HG02759 (cell line): ENCODE measurements at regions not wholly inside any gene's neighbourhood (a gene's known extent, or its start where the extent isn't known, plus 50 kb on each side); places are given as distances from the start of the nearest gene placed in this dataset.
"Not testable (repeated sequence)": the region's sequence is repeated elsewhere in the genome, so short reads cannot be mapped to it uniquely, and the experiment has no call there.

Experiments used
- ATAC-seq: cut with Tn5 transposase; IDR thresholded peaks from one replicate; pipeline ENCODE4 v1.9.1; 2021; ENCODE audit warnings: mild to moderate bottlenecking, moderate library complexity; ENCODE audit not compliant: unreplicated experiment

DNA sequence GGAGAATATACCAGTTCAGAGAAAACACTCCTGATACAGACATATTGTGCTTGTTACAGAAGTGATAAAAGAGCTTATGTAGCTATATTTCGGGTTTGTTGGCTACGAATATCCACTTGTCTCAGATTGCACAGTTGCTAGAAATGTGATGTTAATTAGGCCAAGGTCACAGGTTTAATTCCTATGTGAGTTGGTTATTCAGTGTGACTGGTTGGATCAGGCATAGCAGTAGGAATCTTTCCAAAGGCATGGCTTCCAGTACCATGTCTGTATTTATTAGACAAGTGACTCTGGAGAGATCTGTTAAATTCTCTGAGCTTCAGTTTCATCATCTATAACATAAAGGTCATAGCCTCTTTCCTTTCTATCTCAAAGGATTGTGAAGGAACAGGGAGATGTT is 152.7 kb upstream of the KITLG start:
- no peak for ATAC-seq

DNA sequence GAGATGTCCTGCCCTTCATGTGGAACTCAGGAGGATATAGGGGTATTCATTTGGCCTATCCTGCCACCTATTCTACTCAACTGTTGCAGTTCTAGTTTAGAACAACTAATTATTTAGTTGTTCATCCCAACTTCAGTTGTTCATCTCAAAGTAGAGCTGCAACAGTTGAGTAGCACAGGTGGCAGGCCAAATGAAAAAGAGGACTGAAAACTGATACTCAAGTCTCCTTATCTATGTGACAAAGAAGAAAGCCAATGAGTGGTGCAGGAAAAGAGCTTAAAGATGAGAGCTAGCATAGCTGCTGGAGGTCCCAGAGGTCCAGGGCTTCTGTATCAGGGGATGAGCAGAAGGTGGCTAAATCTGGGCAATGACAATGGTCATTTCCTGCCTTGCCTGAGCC is 148.9 kb upstream of the KITLG start:
- ATAC-seq, result no peak

DNA sequence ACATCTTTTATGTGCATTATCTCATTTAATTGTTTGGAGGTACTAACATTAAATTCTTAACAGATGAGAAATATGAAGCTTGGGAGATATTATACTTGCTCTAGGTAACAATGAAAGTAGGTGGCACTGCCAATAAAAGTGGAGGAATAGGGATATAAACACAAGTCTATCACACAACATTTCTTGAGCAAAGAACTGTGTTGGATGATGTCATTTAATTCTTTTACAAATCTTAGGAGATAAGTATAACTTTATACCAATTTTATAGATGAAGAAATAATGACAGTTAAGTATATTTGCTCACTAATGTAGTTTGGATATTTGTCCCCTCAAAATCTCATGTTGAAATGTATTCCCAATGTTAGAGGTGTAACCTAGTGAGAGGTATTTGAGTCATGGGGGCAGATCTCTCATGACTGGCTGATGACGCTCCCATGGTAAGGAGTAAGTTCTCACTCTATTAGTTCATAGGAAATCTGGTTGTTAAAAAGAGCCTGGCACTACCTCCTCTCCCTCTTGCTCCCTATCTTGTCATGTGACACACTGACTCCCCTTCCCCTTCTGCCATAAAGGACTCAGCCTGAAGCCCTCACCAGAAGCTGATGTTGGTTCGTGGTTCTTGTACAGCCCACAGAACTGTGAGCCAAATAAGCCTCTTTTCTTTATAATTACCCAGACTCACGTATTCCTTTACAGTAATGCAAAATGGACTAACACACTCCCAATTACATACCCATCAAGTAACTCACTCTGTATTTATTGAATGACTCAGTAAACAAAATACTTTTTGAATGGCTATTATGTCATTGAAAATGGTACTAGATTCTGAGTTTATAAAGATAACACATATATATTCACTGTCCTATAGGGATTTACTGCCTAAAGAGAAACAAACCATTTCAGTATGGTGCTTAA is 146.8 kb upstream of the KITLG start:
- no peak for ATAC-seq

DNA sequence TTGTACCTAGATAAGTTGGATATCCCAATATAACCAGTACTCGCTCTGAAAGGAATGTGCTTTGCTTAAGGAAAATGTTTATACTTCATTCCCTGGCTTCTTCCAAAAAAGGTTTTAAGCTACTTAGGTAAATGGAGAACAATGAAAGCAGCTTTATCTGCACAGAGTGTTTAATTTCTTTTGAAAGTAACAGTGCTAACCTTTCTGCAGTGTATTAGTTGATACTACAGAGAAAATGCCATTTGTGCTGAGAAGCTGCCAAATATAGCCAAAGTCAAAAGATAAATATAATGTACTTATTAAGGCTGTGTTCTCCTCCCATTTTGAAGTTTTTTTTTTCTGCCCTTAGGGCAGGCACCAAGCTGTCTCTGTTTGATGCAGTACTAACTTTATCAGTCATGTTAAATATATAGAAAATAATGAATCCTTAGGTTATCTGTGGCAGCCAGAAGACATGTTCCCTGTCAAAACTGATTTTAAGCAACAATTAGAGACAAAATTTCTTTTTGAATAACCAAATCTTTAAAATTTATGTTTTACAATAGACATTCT is 145.4 kb upstream of the KITLG start:
- no peak for ATAC-seq

DNA sequence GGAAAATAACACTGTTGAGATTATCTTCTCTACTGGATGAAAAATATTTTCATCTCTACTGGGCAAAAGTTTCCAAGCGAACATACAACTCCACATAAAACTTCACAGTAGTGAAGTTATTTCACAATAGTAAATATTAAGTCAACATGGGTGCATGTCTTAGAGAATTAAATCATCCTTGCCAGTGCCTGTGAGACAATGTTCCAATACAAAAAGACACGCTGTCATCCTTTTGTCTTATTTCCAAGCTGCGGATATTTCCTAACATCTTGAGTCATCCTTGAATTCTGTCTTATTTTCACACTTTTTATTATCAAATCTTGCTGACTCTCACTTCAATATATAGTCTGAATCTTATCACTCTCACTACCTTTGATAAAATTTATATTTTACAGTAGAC is 142.9 kb upstream of the KITLG start:
- ATAC-seq, result no peak

DNA sequence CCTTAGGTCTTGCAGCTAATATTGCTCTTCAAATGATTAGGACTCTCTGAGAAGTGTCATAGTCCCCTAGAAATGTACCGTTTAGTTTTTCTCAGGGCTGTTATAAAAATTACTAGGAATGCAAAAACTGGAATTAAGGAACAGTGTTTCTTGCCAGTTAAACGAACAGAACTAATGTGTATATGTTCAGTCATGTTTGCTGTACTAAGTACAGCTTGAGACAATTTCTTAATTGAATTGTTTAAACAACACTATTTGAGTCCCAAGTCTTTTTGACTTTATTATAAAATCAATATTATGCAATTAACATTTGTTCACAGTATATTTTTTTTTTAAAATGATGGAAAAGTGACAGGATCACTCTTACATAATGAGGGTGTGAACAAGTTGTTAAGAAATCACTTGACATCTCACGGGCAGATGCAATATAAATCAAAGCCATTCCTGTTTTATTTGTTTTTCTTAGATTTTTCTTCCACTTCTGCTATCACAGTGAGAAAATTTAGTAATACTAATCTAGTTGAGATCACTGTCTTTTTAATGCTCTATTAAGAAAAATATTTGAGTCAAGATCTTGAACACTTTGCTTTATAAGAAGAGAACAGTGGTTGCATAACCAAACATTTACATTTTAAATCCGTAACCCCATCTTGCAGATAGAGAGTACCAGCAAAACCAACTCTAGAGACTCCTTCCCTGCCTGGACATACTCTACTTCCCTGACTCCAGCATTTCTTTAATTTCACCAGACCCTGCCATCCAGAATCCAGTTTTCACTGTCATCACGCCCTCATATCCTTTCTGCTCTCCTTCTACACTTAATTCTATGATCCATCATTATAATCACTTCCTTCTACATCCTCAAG is 140.7 kb upstream of the KITLG start:
- ATAC-seq, result no peak

DNA sequence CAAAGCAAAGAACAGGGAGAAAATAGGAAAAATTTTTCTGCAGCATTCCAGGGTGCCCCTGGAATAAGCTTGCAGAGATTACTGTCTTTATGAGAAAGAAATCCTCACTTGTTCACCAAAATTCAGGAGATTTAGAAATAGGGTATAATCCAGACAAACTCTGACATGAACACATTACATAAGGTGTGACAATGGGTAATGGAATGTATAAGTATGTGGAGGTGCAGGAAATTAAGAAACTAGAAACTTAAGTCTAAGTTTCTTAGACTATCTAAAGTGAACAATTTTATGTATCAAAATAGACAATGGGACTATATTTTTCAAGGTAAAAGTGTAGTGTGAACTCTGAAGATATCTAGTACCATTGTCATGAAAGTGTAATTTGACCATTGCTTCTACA is 140.0 kb upstream of the KITLG start:
- no peak for ATAC-seq

DNA sequence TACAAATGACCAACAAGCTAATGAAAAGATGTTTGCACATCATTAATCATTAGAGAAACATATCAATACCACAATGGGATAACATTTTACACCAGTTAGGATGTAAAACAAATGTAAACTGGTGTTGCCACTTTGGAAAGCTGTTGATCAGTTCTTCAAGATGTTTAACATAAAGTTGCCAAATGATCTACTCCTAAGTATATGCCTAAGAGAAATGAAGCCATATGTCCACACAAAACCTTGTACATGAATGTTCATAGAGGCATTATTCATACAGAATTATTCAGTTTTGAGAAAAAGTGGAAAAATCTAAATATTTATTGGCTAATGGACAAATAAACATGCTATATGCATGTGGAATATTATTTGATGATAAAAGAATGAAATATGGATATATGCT is 136.9 kb upstream of the KITLG start:
- no peak for ATAC-seq

DNA sequence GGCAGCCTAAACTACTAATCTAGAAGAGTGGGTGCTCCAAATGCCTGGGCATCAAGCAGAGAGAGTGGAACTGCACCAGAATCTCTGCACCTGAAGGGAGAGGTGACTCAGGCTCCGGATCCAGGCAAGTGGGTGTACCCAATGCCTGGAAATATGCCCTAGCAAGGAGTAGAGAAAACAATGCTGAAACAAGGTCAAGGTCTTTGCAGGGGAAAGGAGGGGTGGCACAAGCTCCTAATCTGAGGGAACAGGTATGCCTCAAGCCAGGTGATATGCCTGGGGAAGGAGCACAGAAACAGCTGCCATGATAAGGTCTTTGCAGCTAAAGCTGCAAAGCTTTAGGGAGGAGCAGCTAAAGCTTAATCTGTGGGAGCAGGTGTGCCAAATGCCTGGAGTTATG is 136.0 kb upstream of the KITLG start:
- ATAC-seq, result no peak

DNA sequence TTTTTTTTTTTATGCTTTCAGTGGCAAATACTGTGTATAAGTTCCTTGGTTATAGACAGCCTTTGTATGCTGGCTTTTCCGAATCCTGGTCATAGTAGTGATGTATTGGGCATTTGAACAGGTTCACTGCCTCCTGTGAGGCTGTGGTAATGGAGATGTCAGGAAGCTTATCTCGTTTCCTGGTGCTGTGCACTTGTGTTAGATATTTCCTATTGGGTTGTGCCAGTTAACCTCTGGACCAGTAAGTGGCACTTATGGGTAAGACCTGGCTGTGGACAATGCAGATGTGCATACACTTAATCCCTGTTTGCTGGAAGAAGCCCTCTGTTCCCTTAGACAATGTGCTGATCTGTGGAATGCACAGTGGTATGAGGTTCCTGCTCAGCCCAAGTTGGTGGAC is 135.4 kb upstream of the KITLG start:
- no peak for ATAC-seq

DNA sequence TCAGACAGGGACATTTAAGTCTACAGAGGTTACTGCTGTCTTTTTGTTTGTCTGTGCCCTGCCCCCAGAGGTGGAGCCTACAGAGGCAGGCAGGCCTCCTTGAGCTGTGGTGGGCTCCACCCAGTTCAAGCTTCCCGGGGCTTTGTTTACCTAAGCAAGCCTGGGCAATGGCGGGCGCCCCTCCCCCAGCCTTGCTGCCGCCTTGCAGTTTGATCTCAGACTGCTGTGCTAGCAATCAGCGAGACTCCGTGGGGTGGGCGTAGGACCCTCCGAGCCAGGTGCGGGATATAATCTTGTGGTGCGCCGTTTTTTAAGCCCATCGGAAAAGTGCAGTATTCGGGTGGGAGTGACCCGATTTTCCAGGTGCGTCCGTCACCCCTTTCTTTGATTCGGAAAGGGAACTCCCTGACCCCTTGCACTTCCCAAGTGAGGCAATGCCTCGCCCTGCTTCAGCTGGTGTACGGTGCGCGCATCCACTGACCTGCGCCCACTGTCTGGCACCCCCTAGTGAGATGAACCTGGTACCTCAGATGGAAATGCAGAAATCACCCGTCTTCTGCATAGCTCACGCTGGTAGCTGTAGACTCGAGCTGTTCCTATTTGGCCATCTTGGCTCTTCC is 134.1 kb upstream of the KITLG start:
- not testable (repeated sequence) for ATAC-seq

DNA sequence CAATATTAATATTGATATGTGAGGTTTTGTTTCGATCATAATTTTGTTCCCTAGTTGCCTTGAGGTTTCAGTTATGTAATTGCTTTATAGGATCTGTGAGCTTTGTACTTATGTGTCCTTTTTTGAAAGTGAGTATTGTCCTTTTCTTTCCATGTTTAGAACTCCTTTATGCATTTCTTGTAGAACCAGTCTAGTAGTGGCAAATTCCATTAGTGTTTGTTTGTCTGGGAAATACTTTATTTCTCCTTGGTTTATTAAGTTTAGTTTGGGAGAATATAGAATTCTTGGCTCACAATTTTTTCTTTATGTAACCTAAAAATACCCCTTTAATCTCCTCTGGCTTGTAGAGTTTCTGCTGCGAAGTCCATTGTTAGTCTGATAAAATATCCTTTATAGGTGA is 127.5 kb upstream of the KITLG start:
- no peak for ATAC-seq

DNA sequence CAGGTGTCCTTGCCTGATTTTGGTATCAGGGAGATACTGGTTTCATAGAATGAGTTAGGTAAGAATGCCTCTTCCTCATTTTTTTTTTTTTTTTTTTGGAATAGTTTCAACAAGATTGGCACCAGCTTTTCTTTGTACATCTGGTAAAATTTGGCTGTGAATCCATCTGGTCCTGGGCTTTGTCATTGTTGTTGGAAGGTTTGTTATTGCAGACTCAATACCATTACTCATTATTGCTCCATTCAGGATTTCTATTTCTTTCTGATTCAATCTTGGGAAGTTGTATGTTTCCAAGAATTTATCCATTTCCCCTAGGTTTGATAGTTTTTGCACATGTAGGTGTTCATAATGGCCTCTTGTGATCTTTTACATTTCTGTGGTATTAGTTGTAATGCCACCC is 126.0 kb upstream of the KITLG start:
- ATAC-seq, result no peak

DNA sequence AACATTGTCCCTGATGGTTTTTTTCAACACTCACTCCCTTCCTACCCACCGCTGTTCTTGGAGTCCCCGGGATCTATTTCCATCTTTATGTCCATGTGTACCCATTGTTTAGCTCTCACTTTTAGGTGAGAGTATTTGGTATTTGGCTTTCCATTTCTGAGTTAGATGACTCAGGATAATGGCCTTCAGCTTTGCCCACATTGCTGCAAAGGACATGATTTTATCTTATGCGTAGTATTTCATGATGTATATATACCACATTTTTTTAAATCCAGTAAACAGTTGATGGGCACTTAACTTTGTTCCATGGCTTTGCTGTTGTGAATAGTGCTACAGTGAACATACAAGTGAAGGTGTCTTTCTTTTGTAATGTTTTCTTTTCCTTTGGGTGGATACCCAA is 123.5 kb upstream of the KITLG start:
- ATAC-seq, result no peak

DNA sequence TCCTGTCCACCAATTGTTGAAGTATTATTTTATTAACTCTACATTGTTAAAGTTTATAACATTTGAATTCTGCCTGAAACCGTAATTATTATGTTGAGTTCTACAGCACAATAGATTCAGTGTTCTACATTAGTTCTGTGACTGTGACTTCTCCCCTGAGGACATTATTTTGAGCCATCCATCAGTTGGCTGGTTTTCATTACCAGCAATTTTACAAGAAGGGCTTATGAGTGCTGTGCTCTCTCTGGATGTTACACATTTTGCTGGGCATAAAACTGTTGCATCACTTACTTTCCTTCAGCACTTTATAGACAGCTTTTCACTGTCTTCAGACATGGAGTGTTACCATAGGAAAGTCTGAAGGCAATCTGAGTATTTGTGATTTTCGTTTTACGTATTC is 118.2 kb upstream of the KITLG start:
- ATAC-seq, result no peak

DNA sequence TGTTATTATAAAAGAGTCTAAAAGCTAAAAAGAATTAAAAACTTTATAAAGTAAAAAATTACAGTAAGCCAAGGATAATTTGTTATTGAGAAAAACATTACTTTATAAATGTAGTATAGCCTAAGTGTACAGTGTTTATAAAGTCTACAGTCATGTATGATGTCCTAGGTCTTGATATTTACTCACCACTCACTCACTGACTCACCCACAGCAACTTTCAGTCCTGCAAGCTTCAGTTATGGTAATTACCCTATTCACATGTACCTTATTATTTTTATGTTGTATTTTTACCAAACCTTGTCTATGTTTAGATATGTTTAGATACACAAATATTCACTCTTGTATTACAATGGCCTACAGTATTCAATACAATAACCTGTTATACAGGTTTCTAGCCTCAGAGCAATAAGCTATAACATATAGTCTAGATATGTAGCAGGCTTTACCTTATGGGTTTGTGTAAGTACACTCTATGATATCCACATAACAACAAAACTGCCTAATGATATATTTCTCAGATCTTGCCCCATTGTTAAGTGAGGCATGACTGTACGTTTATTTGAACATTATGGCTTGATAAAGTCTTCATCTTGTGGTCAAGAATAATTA is 113.7 kb upstream of the KITLG start:
- ATAC-seq, result no peak

DNA sequence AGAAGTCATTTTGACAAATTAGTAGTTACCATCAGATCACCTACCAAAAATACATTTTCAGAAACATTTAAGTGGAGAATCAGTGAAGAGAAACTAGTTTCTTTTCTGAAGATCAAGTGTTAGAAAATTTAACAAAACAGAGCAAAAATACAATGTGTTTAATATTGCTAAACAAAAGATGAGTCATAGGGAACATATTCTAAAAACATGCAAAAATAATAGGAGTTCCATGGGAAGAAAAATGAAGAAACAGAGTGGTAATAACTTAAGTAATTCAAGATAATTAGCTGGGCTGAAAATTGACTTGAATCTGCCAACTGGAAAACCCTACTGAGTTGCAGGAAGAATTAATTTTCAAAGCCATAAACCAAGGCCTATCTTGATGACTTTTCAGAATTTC is 111.5 kb upstream of the KITLG start:
- no peak for ATAC-seq

DNA sequence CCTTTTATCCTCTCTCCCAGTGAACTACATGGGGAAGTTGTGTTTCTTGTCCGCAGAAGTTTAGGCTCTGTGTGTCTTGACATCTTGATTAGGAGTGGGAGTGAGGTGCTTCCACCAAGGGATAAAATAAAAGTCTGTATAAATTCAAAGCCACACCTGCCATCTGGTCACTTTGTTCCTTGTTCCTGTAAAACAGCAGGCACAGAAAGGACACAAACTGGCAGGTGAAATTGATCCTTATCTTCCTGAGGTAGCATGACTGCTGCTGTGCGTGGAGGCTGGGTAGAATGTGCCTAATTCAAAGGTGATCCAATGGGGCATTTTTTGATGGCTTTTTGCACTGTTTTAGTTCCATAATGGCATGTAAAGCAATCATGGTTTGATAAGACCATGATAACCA is 104.3 kb upstream of the KITLG start:
- ATAC-seq, result no peak

DNA sequence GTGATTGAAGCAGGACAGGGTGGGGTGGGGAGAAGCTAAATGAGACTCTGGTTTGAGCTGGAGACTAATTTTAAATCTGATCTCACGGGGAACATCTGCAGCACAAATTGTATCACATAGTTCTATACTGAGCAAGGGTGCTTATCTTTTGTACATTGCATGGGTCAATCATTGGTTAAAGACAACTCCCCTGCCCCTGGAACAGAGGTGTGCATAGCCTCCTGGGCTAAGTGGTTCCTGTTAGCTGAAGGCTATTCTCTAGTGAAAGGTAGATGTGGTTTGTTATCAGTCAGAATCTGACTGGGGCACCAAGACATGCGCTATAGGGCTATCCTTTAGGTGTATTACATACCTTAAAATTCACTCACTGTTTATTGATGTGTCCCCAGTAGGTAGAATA is 103.9 kb upstream of the KITLG start:
- ATAC-seq, result no peak

DNA sequence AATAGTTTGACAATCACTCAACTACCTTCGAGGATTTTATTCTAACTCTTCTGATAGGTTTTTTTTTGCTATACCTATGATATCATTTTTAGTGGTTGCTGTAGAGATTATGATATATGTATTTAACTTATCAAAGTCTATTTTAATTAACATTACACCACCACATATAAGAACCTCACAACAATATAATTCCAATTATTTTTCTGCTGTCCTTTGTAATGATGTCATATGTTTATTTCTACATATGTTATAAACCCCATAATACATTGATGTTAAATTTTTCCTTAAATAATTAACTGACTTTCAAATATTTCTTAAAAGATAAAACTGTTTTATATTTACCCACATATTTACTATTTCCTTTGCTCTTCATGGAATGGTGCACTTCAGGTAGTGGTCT is 103.4 kb upstream of the KITLG start:
- no peak for ATAC-seq

DNA sequence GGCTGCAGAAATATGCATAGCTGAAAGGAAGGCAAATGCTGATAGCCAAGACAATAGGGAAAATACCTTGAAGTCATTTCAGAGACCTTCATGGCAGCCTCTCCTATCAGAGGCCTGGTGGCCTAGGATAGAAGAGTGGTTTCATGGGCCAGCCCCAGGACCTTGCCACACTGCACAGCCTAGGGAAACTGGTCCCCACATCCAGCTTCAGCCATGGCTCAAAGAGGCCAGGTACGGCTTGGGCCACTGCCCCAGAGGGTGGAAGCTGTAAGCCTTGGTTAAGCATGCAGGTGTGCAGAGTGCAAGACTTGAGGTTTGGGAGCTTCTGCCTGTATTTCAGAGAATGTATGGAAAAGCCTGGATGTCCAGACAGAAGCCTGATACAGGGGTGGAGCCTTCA is 101.0 kb upstream of the KITLG start:
- no peak for ATAC-seq
